ENCODE measurements at regions not wholly inside any gene's neighbourhood (a gene's known extent, or its start where the extent isn't known, plus 50 kb on each side); places are given as distances from the start of the nearest gene placed in this dataset.

- intact Hi-C loops (cut with DNase I; ENCODE audit: low total_unique reads): no loop called here
- TF ChIP-seq POLR2A (IDR thresholded peaks at IDR 0.05) (no peak), POLR2AphosphoS5 (IDR thresholded peaks at IDR 0.05) (no peak), CTCF (IDR thresholded peaks at IDR 0.05) (no peak)
- H3K27me3 ChIP-seq: peaks cover 0 to 23% of the 10 kb centered on the region in 2 donors
- no peaks in the 10 kb centered on the region for H3K36me3 ChIP-seq
- no peaks in the 10 kb centered on the region for H3K4me1 ChIP-seq
- H3K27ac ChIP-seq: no peak overlapping the region
- DNase-seq (ENCODE audit: low spot score in 2 of 2): no peak
- no peak overlapping the region for H3K4me3 ChIP-seq
- peaks cover 7 to 23% of the 10 kb centered on the region in 2 donors for H3K9me3 ChIP-seq
These were observed 223.1 kb upstream of the PPP2R2D start for GRCh38 chr10:131677671-131678070.

GRCh38 chr10:131678171-131678570 is 222.6 kb upstream of the PPP2R2D start:
- H3K9me3 ChIP-seq: peaks cover 4 to 18% of the 10 kb centered on the region in 2 donors
- peaks cover 0 to 26% of the 10 kb centered on the region in 2 donors for H3K27me3 ChIP-seq
- DNase-seq (ENCODE audit: low spot score in 2 of 2): no peak
- TF ChIP-seq POLR2A (IDR thresholded peaks at IDR 0.05) (no peak), POLR2AphosphoS5 (IDR thresholded peaks at IDR 0.05) (no peak), CTCF (IDR thresholded peaks at IDR 0.05) (no peak)
- intact Hi-C loops (cut with DNase I; ENCODE audit: low total_unique reads): no loop called here
- H3K36me3 ChIP-seq: no peaks in the 10 kb centered on the region
- H3K27ac ChIP-seq: no peak overlapping the region
- H3K4me1 ChIP-seq: no peaks in the 10 kb centered on the region
- no peak overlapping the region for H3K4me3 ChIP-seq

- peaks cover 4 to 14% of the 10 kb centered on the region in 2 donors for H3K9me3 ChIP-seq
- no peaks in the 10 kb centered on the region for H3K4me1 ChIP-seq
- no peak for TF ChIP-seq POLR2AphosphoS5 (IDR thresholded peaks at IDR 0.05)
- TF ChIP-seq CTCF (IDR thresholded peaks at IDR 0.05): no peak
- TF ChIP-seq POLR2A (IDR thresholded peaks at IDR 0.05): no peak
- no peak overlapping the region for H3K27ac ChIP-seq
- H3K36me3 ChIP-seq: no peaks in the 10 kb centered on the region
- no peak for DNase-seq (ENCODE audit: low spot score in 2 of 2)
- H3K4me3 ChIP-seq: no peak overlapping the region
- H3K27me3 ChIP-seq: peaks cover 0 to 29% of the 10 kb centered on the region in 2 donors
- intact Hi-C loops (cut with DNase I; ENCODE audit: low total_unique reads): no loop called here
These were observed 222.2 kb upstream of the PPP2R2D start for GRCh38 chr10:131678613-131679012.

- Histone ChIP-seq H3K27me3 (peaks cover 0 to 33% of the 10 kb centered on the region in 2 donors), H3K4me3 (no peak overlapping the region), H3K4me1 (no peaks in the 10 kb centered on the region), H3K9me3 (peaks cover 4 to 7% of the 10 kb centered on the region in 2 donors), H3K36me3 (no peaks in the 10 kb centered on the region), H3K27ac (no peak overlapping the region)
- TF ChIP-seq CTCF (IDR thresholded peaks at IDR 0.05) (no peak), POLR2A (IDR thresholded peaks at IDR 0.05) (no peak), POLR2AphosphoS5 (IDR thresholded peaks at IDR 0.05) (no peak)
- DNase-seq (ENCODE audit: low spot score in 2 of 2): no peak
- intact Hi-C loops (cut with DNase I; ENCODE audit: low total_unique reads): no loop called here
These were observed 220.9 kb upstream of the PPP2R2D start for GRCh38 chr10:131679926-131680325.

- no peak for TF ChIP-seq POLR2AphosphoS5 (IDR thresholded peaks at IDR 0.05)
- no peak for TF ChIP-seq CTCF (IDR thresholded peaks at IDR 0.05)
- TF ChIP-seq POLR2A (IDR thresholded peaks at IDR 0.05): no peak
- no peak overlapping the region for H3K27ac ChIP-seq
- no peak for DNase-seq (ENCODE audit: low spot score in 2 of 2)
- H3K36me3 ChIP-seq: no peaks in the 10 kb centered on the region
- peaks cover 4 to 7% of the 10 kb centered on the region in 2 donors for H3K9me3 ChIP-seq
- H3K4me3 ChIP-seq: no peak overlapping the region
- peaks cover 0 to 35% of the 10 kb centered on the region in 2 donors for H3K27me3 ChIP-seq
- intact Hi-C loops (cut with DNase I; ENCODE audit: low total_unique reads): no loop called here
- H3K4me1 ChIP-seq: no peaks in the 10 kb centered on the region
These were observed 219.7 kb upstream of the PPP2R2D start for GRCh38 chr10:131681122-131681521.
